Gastroesophageal sphincter (tissue), 3 donors: ENCODE measurements at regions not wholly inside any gene's neighbourhood (a gene's known extent, or its start where the extent isn't known, plus 50 kb on each side); places are given as distances from the start of the nearest gene placed in this dataset.

Source experiments
- EP300 ChIP-seq: sonication (generic); formaldehyde crosslinking; IDR thresholded peaks from one replicate; pipeline ENCODE4 v1.6.1; 2017; ENCODE audit warnings: antibody characterized with exemption, mild to moderate bottlenecking
- POLR2A ChIP-seq, 2 donors: fragments of 450-650 bp; IDR thresholded peaks; one replicate each; pipeline ENCODE4 v1.6.1; 2017; ENCODE audit warnings: antibody characterized with exemption in 2 of 2, mild to moderate bottlenecking in 2 of 2, moderate library complexity in 1 of 2
- POLR2AphosphoS5 ChIP-seq: sonication (generic); formaldehyde crosslinking; IDR thresholded peaks from one replicate; pipeline ENCODE4 v1.6.1; 2017; ENCODE audit warnings: antibody characterized with exemption
- TF ChIP-seq, protein P1 (sequence below), 4 experiments: fragments of 200-600 bp in 2 of 4; fragments of 450-650 bp in 2 of 4; sonication (generic) in 1 of 4; IDR thresholded peaks; one replicate each; pipeline ENCODE4 v1.5.1; 2017 to 2019; ENCODE audit warnings: antibody characterized with exemption in 4 of 4, mild to moderate bottlenecking in 2 of 4, moderate library complexity in 2 of 4

GRCh38 chr12:129987841-129988240 lies 84.0 kb upstream of the TMEM132D start:
- TF ChIP-seq, protein P1, sequence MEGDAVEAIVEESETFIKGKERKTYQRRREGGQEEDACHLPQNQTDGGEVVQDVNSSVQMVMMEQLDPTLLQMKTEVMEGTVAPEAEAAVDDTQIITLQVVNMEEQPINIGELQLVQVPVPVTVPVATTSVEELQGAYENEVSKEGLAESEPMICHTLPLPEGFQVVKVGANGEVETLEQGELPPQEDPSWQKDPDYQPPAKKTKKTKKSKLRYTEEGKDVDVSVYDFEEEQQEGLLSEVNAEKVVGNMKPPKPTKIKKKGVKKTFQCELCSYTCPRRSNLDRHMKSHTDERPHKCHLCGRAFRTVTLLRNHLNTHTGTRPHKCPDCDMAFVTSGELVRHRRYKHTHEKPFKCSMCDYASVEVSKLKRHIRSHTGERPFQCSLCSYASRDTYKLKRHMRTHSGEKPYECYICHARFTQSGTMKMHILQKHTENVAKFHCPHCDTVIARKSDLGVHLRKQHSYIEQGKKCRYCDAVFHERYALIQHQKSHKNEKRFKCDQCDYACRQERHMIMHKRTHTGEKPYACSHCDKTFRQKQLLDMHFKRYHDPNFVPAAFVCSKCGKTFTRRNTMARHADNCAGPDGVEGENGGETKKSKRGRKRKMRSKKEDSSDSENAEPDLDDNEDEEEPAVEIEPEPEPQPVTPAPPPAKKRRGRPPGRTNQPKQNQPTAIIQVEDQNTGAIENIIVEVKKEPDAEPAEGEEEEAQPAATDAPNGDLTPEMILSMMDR (IDR thresholded peaks at IDR 0.05), result no peak
- no peak for TF ChIP-seq POLR2A (IDR thresholded peaks at IDR 0.05)
- no peak for TF ChIP-seq EP300
- no peak for TF ChIP-seq POLR2AphosphoS5
